ENCODE measurements at regions not wholly inside any gene's neighbourhood (a gene's known extent, or its start where the extent isn't known, plus 50 kb on each side); places are given as distances from the start of the nearest gene placed in this dataset.

GRCh38 chr1:65491472-65491871, 71.0 kb downstream of the LEPR start:
- no peak for TF ChIP-seq CTCF (IDR thresholded peaks at IDR 0.05)
- TF ChIP-seq POLR2A (IDR thresholded peaks at IDR 0.05) = no peak

Data from prostate gland (tissue), 2 donors.